HG02938 (cell line): ENCODE measurements at regions not wholly inside any gene's neighbourhood (a gene's known extent, or its start where the extent isn't known, plus 50 kb on each side); places are given as distances from the start of the nearest gene placed in this dataset.
"Not testable (repeated sequence)": the region's sequence is repeated elsewhere in the genome, so short reads cannot be mapped to it uniquely, and the experiment has no call there.

Experiments
- ATAC-seq: cut with Tn5 transposase; IDR thresholded peaks from one replicate; pipeline ENCODE4 v1.9.1; 2021; ENCODE audit warnings: mild to moderate bottlenecking, moderate library complexity; ENCODE audit not compliant: unreplicated experiment

- ATAC-seq, result peak; percentile 63
Measured at GRCh38 chr21:8377093-8377841, 2144.1 kb upstream of the TPTE start.

GRCh38 chr21:8380419-8381079, 2140.8 kb upstream of the TPTE start:
- ATAC-seq, result peak; percentile 61

GRCh38 chr21:8388169-8388939, 2133.0 kb upstream of the TPTE start:
- ATAC-seq, result not testable (repeated sequence)

- ATAC-seq, result not testable (repeated sequence)
Measured at GRCh38 chr21:8388940-8389238, 2132.5 kb upstream of the TPTE start.

- not testable (repeated sequence) for ATAC-seq
Measured at GRCh38 chr21:8390550-8391171, 2130.7 kb upstream of the TPTE start.

- ATAC-seq, result not testable (repeated sequence)
Measured at GRCh38 chr21:8394380-8394779, 2127.0 kb upstream of the TPTE start.

GRCh38 chr21:8395992-8396391, 2125.4 kb upstream of the TPTE start:
- not testable (repeated sequence) for ATAC-seq

GRCh38 chr21:8398870-8399437, 2122.4 kb upstream of the TPTE start:
- ATAC-seq, result not testable (repeated sequence)

- ATAC-seq, result not testable (repeated sequence)
Measured at GRCh38 chr21:8399866-8400265, 2121.5 kb upstream of the TPTE start.

- ATAC-seq, result not testable (repeated sequence)
Measured at GRCh38 chr21:8401799-8402198, 2119.6 kb upstream of the TPTE start.

- not testable (repeated sequence) for ATAC-seq
Measured at GRCh38 chr21:8406331-8406730, 2115.1 kb upstream of the TPTE start.

GRCh38 chr21:8411139-8411671, 2110.2 kb upstream of the TPTE start:
- ATAC-seq, result not testable (repeated sequence)

- peak; percentile 67 for ATAC-seq
Measured at GRCh38 chr21:8419925-8420560, 2101.3 kb upstream of the TPTE start.

- peak; percentile 35 for ATAC-seq
Measured at GRCh38 chr21:8427790-8428667, 2093.4 kb upstream of the TPTE start.

- ATAC-seq, result peak; percentile 74
Measured at GRCh38 chr21:8428668-8429456, 2092.5 kb upstream of the TPTE start.

GRCh38 chr21:8434710-8435109, 2086.7 kb upstream of the TPTE start:
- ATAC-seq, result not testable (repeated sequence)

- not testable (repeated sequence) for ATAC-seq
Measured at GRCh38 chr21:8443093-8443492, 2078.3 kb upstream of the TPTE start.

- not testable (repeated sequence) for ATAC-seq
Measured at GRCh38 chr21:8449807-8450206, 2071.6 kb upstream of the TPTE start.
